ENCODE measurements at regions not wholly inside any gene's neighbourhood (a gene's known extent, or its start where the extent isn't known, plus 50 kb on each side); places are given as distances from the start of the nearest gene placed in this dataset.

DNA sequence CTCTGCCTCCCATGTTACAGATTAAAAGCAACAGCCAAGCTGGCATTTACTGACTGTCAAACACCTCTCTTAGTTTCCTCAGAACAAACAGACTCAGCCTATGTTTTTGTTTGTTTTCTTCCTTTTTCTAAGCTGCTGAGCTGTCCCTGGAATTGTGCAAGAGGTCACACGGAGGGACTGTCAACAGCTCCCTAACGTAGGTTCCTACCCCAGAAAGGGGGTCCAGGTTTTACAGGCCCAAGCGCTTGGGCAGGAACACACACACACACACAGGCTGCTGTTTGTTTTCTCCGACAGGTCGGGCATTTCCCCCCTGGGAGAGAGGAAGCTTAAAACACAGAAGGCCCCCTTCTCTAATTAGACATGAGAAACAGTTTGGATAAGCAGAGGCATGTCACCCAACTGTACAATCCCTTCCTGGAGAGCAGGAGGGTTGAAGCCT, 739.6 kb upstream of the TBX3 start:
- Histone ChIP-seq H3K4me3 (ENCODE audit: low read depth in 1 of 3, low read length in 3 of 3) (no peak overlapping the region), H3K27me3 (ENCODE audit: control insufficient read depth in 4 of 4, insufficient read depth in 4 of 4, low read length in 3 of 4) (no peaks in the 10 kb centered on the region), H3K9ac (ENCODE audit: low read depth in 1 of 2, low read length in 2 of 2) (no peak overlapping the region), H3K27ac (ENCODE audit: low read depth in 1 of 2, low read length in 2 of 2) (peak overlapping the region; percentile 52 to 61), H3K4me1 (ENCODE audit: control insufficient read depth in 4 of 4, insufficient read depth in 4 of 4, low read length in 3 of 4) (peaks cover 2 to 21% (median 10%) of the 10 kb centered on the region in 4 donors), H3K9me3 (ENCODE audit: control insufficient read depth in 4 of 4, low read length in 3 of 4) (no peaks in the 10 kb centered on the region), H3K36me3 (ENCODE audit: control insufficient read depth in 4 of 4, insufficient read depth in 3 of 4, low read depth in 1 of 4, low read length in 3 of 4) (no peaks in the 10 kb centered on the region)
- 22% methylated on average over 5 of the region's 5 CpGs for WGBS
- peak; percentile 69 to 77 for TF ChIP-seq HNF4A (conservative IDR thresholded peaks at IDR 0.05)
- peak; percentile 37 for TF ChIP-seq FOXA1 (IDR thresholded peaks at IDR 0.05)
- TF ChIP-seq, protein P1, sequence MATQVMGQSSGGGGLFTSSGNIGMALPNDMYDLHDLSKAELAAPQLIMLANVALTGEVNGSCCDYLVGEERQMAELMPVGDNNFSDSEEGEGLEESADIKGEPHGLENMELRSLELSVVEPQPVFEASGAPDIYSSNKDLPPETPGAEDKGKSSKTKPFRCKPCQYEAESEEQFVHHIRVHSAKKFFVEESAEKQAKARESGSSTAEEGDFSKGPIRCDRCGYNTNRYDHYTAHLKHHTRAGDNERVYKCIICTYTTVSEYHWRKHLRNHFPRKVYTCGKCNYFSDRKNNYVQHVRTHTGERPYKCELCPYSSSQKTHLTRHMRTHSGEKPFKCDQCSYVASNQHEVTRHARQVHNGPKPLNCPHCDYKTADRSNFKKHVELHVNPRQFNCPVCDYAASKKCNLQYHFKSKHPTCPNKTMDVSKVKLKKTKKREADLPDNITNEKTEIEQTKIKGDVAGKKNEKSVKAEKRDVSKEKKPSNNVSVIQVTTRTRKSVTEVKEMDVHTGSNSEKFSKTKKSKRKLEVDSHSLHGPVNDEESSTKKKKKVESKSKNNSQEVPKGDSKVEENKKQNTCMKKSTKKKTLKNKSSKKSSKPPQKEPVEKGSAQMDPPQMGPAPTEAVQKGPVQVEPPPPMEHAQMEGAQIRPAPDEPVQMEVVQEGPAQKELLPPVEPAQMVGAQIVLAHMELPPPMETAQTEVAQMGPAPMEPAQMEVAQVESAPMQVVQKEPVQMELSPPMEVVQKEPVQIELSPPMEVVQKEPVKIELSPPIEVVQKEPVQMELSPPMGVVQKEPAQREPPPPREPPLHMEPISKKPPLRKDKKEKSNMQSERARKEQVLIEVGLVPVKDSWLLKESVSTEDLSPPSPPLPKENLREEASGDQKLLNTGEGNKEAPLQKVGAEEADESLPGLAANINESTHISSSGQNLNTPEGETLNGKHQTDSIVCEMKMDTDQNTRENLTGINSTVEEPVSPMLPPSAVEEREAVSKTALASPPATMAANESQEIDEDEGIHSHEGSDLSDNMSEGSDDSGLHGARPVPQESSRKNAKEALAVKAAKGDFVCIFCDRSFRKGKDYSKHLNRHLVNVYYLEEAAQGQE (IDR thresholded peaks at IDR 0.05), result peak; percentile 50
- TF ChIP-seq, protein P2, sequence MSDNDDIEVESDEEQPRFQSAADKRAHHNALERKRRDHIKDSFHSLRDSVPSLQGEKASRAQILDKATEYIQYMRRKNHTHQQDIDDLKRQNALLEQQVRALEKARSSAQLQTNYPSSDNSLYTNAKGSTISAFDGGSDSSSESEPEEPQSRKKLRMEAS (IDR thresholded peaks at IDR 0.05), result peak; percentile 41
- TF ChIP-seq, protein P3, sequence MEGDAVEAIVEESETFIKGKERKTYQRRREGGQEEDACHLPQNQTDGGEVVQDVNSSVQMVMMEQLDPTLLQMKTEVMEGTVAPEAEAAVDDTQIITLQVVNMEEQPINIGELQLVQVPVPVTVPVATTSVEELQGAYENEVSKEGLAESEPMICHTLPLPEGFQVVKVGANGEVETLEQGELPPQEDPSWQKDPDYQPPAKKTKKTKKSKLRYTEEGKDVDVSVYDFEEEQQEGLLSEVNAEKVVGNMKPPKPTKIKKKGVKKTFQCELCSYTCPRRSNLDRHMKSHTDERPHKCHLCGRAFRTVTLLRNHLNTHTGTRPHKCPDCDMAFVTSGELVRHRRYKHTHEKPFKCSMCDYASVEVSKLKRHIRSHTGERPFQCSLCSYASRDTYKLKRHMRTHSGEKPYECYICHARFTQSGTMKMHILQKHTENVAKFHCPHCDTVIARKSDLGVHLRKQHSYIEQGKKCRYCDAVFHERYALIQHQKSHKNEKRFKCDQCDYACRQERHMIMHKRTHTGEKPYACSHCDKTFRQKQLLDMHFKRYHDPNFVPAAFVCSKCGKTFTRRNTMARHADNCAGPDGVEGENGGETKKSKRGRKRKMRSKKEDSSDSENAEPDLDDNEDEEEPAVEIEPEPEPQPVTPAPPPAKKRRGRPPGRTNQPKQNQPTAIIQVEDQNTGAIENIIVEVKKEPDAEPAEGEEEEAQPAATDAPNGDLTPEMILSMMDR (IDR thresholded peaks at IDR 0.05; ENCODE audit: low read depth, low read length, missing input control), result no peak
- peak; percentile 77 for TF ChIP-seq FOXA2 (IDR thresholded peaks at IDR 0.05)
- peak; percentile 27 to 38 for TF ChIP-seq RAD21 (IDR thresholded peaks at IDR 0.05)
- peak in 1 of 2 donors; percentile 78 for TF ChIP-seq JUND (IDR thresholded peaks at IDR 0.05)
- TF ChIP-seq SP1 (IDR thresholded peaks at IDR 0.05), result peak; percentile 45
- no peak for TF ChIP-seq TAF1 (conservative IDR thresholded peaks at IDR 0.05)
- TF ChIP-seq, protein P4, sequence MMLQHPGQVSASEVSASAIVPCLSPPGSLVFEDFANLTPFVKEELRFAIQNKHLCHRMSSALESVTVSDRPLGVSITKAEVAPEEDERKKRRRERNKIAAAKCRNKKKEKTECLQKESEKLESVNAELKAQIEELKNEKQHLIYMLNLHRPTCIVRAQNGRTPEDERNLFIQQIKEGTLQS (IDR thresholded peaks at IDR 0.05), result no peak
- TF ChIP-seq NR2F2 (IDR thresholded peaks at IDR 0.05), result no peak
- no peak for TF ChIP-seq GABPA (IDR thresholded peaks at IDR 0.05 in 1 of 2, conservative IDR thresholded peaks at IDR 0.05 in 1 of 2)
- peak; percentile 10 for TF ChIP-seq HNF4G (IDR thresholded peaks at IDR 0.05)
- no peak for TF ChIP-seq EGR1 (IDR thresholded peaks at IDR 0.05; ENCODE audit: low read depth in 2 of 2)
- TF ChIP-seq, protein P5, sequence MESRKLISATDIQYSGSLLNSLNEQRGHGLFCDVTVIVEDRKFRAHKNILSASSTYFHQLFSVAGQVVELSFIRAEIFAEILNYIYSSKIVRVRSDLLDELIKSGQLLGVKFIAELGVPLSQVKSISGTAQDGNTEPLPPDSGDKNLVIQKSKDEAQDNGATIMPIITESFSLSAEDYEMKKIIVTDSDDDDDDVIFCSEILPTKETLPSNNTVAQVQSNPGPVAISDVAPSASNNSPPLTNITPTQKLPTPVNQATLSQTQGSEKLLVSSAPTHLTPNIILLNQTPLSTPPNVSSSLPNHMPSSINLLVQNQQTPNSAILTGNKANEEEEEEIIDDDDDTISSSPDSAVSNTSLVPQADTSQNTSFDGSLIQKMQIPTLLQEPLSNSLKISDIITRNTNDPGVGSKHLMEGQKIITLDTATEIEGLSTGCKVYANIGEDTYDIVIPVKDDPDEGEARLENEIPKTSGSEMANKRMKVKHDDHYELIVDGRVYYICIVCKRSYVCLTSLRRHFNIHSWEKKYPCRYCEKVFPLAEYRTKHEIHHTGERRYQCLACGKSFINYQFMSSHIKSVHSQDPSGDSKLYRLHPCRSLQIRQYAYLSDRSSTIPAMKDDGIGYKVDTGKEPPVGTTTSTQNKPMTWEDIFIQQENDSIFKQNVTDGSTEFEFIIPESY (IDR thresholded peaks at IDR 0.05), result peak; percentile 29
- peak; percentile 62 to 85 for TF ChIP-seq RXRA (IDR thresholded peaks at IDR 0.05)
- TF ChIP-seq YY1 (IDR thresholded peaks at IDR 0.05), result peak; percentile 40
- peak; percentile 39 for DNase-seq (ENCODE audit: low spot score)

Data from liver (tissue), 8 donors.